Thoracic aorta (tissue), 2 donors: ENCODE measurements at regions not wholly inside any gene's neighbourhood (a gene's known extent, or its start where the extent isn't known, plus 50 kb on each side); places are given as distances from the start of the nearest gene placed in this dataset.

Experiments
- ATAC-seq: fragments of 150-250 bp; one replicate; pipeline ENCODE4 v1.8.0; 2017; ENCODE audit warnings: low read depth; ENCODE audit not compliant: insufficient number of reproducible peaks, low FRiP score
- DNase-seq: peaks from one replicate; pipeline ENCODE4 v3.0.0-alpha.2; 2020; ENCODE audit warnings: low spot score
- H3K27ac ChIP-seq, 2 donors: fragments of 200-600 bp; sonication (generic); 1 replicate in 1 of 2; 2 replicates in 1 of 2; pipeline ENCODE4 v1.5.1; 2016; ENCODE audit warnings: mild to moderate bottlenecking in 2 of 2, moderate library complexity in 2 of 2
- H3K27me3 ChIP-seq: fragments of 200-600 bp; sonication (generic); replicated peaks from 2 replicates; pipeline ENCODE4 v1.6.0; 2016; ENCODE audit warnings: mild to moderate bottlenecking; ENCODE audit not compliant: insufficient read depth
- H3K36me3 ChIP-seq: fragments of 200-600 bp; sonication (generic); one replicate; pipeline ENCODE4 v1.5.1; 2016
- H3K4me1 ChIP-seq, 2 donors: fragments of 200-600 bp; sonication (generic); 1 replicate in 1 of 2; 2 replicates in 1 of 2; pipeline versions ENCODE4 v1.5.1 to v1.6.0; 2016; ENCODE audit warnings: low read depth in 2 of 2, mild to moderate bottlenecking in 1 of 2; ENCODE audit not compliant: control insufficient read depth in 1 of 2
- H3K4me3 ChIP-seq: fragments of 200-600 bp; sonication (generic); 2 replicates; pipeline ENCODE4 v1.5.1; 2016; ENCODE audit warnings: mild to moderate bottlenecking
- H3K9me3 ChIP-seq: fragments of 200-600 bp; sonication (generic); 2 replicates; pipeline ENCODE4 v1.5.1; 2016
- CTCF ChIP-seq: fragments of 200-600 bp; sonication (generic); IDR thresholded peaks from one replicate; pipeline ENCODE4 v1.5.1; 2019; ENCODE audit warnings: antibody characterized with exemption

GRCh38 chr11:37002831-37003230 is 404.8 kb upstream of the RAG2 start:
- TF ChIP-seq CTCF = no peak
- no peaks in the 10 kb centered on the region for H3K9me3 ChIP-seq
- ATAC-seq (no peak), DNase-seq (no peak)
- no peak overlapping the region for H3K27ac ChIP-seq
- H3K4me1 ChIP-seq = no peaks in the 10 kb centered on the region
- no peaks in the 10 kb centered on the region for H3K27me3 ChIP-seq
- no peak overlapping the region for H3K4me3 ChIP-seq
- no peaks in the 10 kb centered on the region for H3K36me3 ChIP-seq

- Histone ChIP-seq H3K36me3 (no peaks in the 10 kb centered on the region), H3K27ac (no peak overlapping the region), H3K27me3 (no peaks in the 10 kb centered on the region), H3K4me3 (no peak overlapping the region), H3K4me1 (no peaks in the 10 kb centered on the region), H3K9me3 (no peaks in the 10 kb centered on the region)
- TF ChIP-seq CTCF = no peak
- DNase-seq (no peak), ATAC-seq (no peak)
Measured at GRCh38 chr11:36997656-36998055, 399.6 kb upstream of the RAG2 start.

- DNase-seq (no peak), ATAC-seq (no peak)
- Histone ChIP-seq H3K4me1 (no peaks in the 10 kb centered on the region), H3K4me3 (no peak overlapping the region), H3K27ac (no peak overlapping the region), H3K27me3 (no peaks in the 10 kb centered on the region), H3K36me3 (no peaks in the 10 kb centered on the region), H3K9me3 (no peaks in the 10 kb centered on the region)
- TF ChIP-seq CTCF = no peak
Measured at GRCh38 chr11:36996795-36997194, 398.8 kb upstream of the RAG2 start.

- H3K4me3 ChIP-seq = no peak overlapping the region
- ATAC-seq (no peak), DNase-seq (no peak)
- no peaks in the 10 kb centered on the region for H3K27me3 ChIP-seq
- H3K9me3 ChIP-seq = no peaks in the 10 kb centered on the region
- no peaks in the 10 kb centered on the region for H3K36me3 ChIP-seq
- TF ChIP-seq CTCF = no peak
- H3K4me1 ChIP-seq = no peaks in the 10 kb centered on the region
- no peak overlapping the region for H3K27ac ChIP-seq
Measured at GRCh38 chr11:36994208-36994607, 396.2 kb upstream of the RAG2 start.

- no peak overlapping the region for H3K4me3 ChIP-seq
- H3K27ac ChIP-seq = no peak overlapping the region
- no peaks in the 10 kb centered on the region for H3K9me3 ChIP-seq
- no peaks in the 10 kb centered on the region for H3K36me3 ChIP-seq
- ATAC-seq (no peak), DNase-seq (no peak)
- no peaks in the 10 kb centered on the region for H3K4me1 ChIP-seq
- TF ChIP-seq CTCF = no peak
- no peaks in the 10 kb centered on the region for H3K27me3 ChIP-seq
Measured at GRCh38 chr11:36988556-36988955, 390.5 kb upstream of the RAG2 start.
